ENCODE measurements at regions not wholly inside any gene's neighbourhood (a gene's known extent, or its start where the extent isn't known, plus 50 kb on each side); places are given as distances from the start of the nearest gene placed in this dataset.

GRCh38 chr3:194007592-194008337, 128.2 kb upstream of the HES1 start:
- TF ChIP-seq POLR2A (IDR thresholded peaks at IDR 0.05) (no peak), CTCF (IDR thresholded peaks at IDR 0.05) (no peak)

Data from adrenal gland (tissue), 5 donors.